ENCODE measurements at regions not wholly inside any gene's neighbourhood (a gene's known extent, or its start where the extent isn't known, plus 50 kb on each side); places are given as distances from the start of the nearest gene placed in this dataset.

GRCh38 chr11:95451682-95452081 is 220.7 kb upstream of the SESN3 start:
- no TSS peak for BruUV-seq (replicated peaks)
- Histone ChIP-seq H3K4me2 (ENCODE audit: low read length) (no peak overlapping the region), H3K79me2 (ENCODE audit: insufficient read depth, low read length) (no peaks in the 10 kb centered on the region), H4K20me1 (ENCODE audit: insufficient read depth) (no peaks in the 10 kb centered on the region), H3K4me3 (replicated peaks in 1 of 2; ENCODE audit: low read depth in 1 of 2, low read length in 2 of 2) (no peak overlapping the region), H3K9ac (ENCODE audit: low read length) (no peak overlapping the region), H3K9me2 (ENCODE audit: insufficient read depth) (no peaks in the 10 kb centered on the region), H3K9me3 (ENCODE audit: control insufficient read depth in 1 of 2, insufficient read depth in 1 of 2, low read depth in 1 of 2, low read length in 2 of 2) (no peaks in the 10 kb centered on the region), H2AFZ (ENCODE audit: low read depth, low read length, poor library complexity, severe bottlenecking) (no peak overlapping the region), H3K36me3 (ENCODE audit: control insufficient read depth in 1 of 2, insufficient read depth in 2 of 2, low read length in 2 of 2) (no peaks in the 10 kb centered on the region), H3K27ac (ENCODE audit: low read depth, low read length) (no peak overlapping the region), H3K27me3 (ENCODE audit: insufficient read depth, low read length) (no peaks in the 10 kb centered on the region), H3K4me1 (ENCODE audit: control insufficient read depth in 1 of 2, insufficient read depth in 2 of 2, low read length in 2 of 2) (no peaks in the 10 kb centered on the region)
- DNase-seq (ENCODE audit: low read depth, low spot score) (no peak), ATAC-seq (no peak)
- POLR2A ChIA-PET = no interaction called here
- RAD21 ChIA-PET (ENCODE audit: low non-redundant PET in 1 of 2, low total read pairs in 2 of 2, uncharacterized antibody in 2 of 2, unreplicated experiment in 2 of 2) = no interaction called here
- intact Hi-C loops (cut with micrococcal nuclease) = no loop called here
- CTCF ChIA-PET = no interaction called here
- TF ChIP-seq SIN3A (IDR thresholded peaks at IDR 0.05; ENCODE audit: low read depth) = no peak
- TF ChIP-seq TCF7L2 (IDR thresholded peaks at IDR 0.05; ENCODE audit: borderline replicate concordance, extremely low read depth, insufficient read depth, insufficient read length) = no peak
- TF ChIP-seq RAD21 (IDR thresholded peaks at IDR 0.05; ENCODE audit: low read depth) = no peak
- TF ChIP-seq REST (IDR thresholded peaks at IDR 0.05; ENCODE audit: low read depth) = no peak
- no peak for TF ChIP-seq ELF1 (IDR thresholded peaks at IDR 0.05; ENCODE audit: borderline replicate concordance, low read depth)
- no peak for TF ChIP-seq ZFX (IDR thresholded peaks at IDR 0.05)
- TF ChIP-seq POLR2A (IDR thresholded peaks at IDR 0.05; ENCODE audit: borderline replicate concordance, extremely low read depth, insufficient read depth, insufficient read length) = no peak
- no peak for TF ChIP-seq ATF3 (IDR thresholded peaks at IDR 0.05)
- TF ChIP-seq EZH2 (IDR thresholded peaks at IDR 0.05) = no peak
- TF ChIP-seq POLR2AphosphoS5 (IDR thresholded peaks at IDR 0.05; ENCODE audit: low read depth, low read length) = no peak
- no peak for TF ChIP-seq ZBTB33 (IDR thresholded peaks at IDR 0.05; ENCODE audit: extremely low read depth, insufficient replicate concordance, low read length)
- no peak for TF ChIP-seq FOSL1 (IDR thresholded peaks at IDR 0.05; ENCODE audit: low read depth)

Measured in HCT116 (cell line).